H9 (cell line): ENCODE measurements at regions not wholly inside any gene's neighbourhood (a gene's known extent, or its start where the extent isn't known, plus 50 kb on each side); places are given as distances from the start of the nearest gene placed in this dataset.
"Not testable (repeated sequence)": the region's sequence is repeated elsewhere in the genome, so short reads cannot be mapped to it uniquely, and the experiment has no call there.

Experiments used
- DNase-seq: peaks from one replicate; pipeline ENCODE4 v3.0.0-alpha.2; 2017
- H2AFZ ChIP-seq: one replicate; pipeline ENCODE4 v1.6.1; 2013; ENCODE audit warnings: mild to moderate bottlenecking, low read length, control low read depth, moderate library complexity
- H2AK5ac ChIP-seq: 2 replicates; pipeline ENCODE4 v1.6.1; 2013; ENCODE audit warnings: low read length, control low read depth, mixed read lengths; ENCODE audit not compliant: insufficient read length
- H2BK120ac ChIP-seq: one replicate; pipeline ENCODE4 v1.6.1; 2013; ENCODE audit warnings: low read depth, mild to moderate bottlenecking, low read length, control low read depth, inconsistent platforms; ENCODE audit not compliant: poor library complexity, severe bottlenecking
- H2BK12ac ChIP-seq: 2 replicates; pipeline ENCODE4 v1.6.1; 2013; ENCODE audit warnings: low read length, control low read depth, mixed read lengths, low read depth; ENCODE audit not compliant: insufficient read length
- H2BK15ac ChIP-seq: 2 replicates; pipeline ENCODE4 v1.6.1; 2013; ENCODE audit warnings: low read depth, low read length, control low read depth
- H2BK20ac ChIP-seq: one replicate; pipeline ENCODE4 v1.6.1; 2013; ENCODE audit warnings: low read depth, mild to moderate bottlenecking, low read length, control low read depth, inconsistent platforms; ENCODE audit not compliant: poor library complexity, severe bottlenecking
- H2BK5ac ChIP-seq: 2 replicates; pipeline ENCODE4 v1.6.1; 2013; ENCODE audit warnings: low read length, control low read depth, mixed read lengths; ENCODE audit not compliant: insufficient read length
- H3K14ac ChIP-seq: 2 replicates; pipeline ENCODE4 v1.6.1; 2013; ENCODE audit warnings: low read length, control low read depth; ENCODE audit not compliant: insufficient read depth
- H3K18ac ChIP-seq: 2 replicates; pipeline ENCODE4 v1.6.1; 2013; ENCODE audit warnings: low read depth, mild to moderate bottlenecking, mixed read lengths, low read length, control low read depth; ENCODE audit not compliant: insufficient read length
- H3K23ac ChIP-seq: 2 replicates; pipeline ENCODE4 v1.6.1; 2013; ENCODE audit warnings: low read length, control low read depth, mixed read lengths, low read depth; ENCODE audit not compliant: insufficient read length
- H3K23me2 ChIP-seq: 2 replicates; pipeline ENCODE4 v1.6.1; 2013; ENCODE audit warnings: low read depth, mild to moderate bottlenecking, mixed read lengths, low read length, control low read depth; ENCODE audit not compliant: insufficient read length, poor library complexity, severe bottlenecking
- H3K27ac ChIP-seq: 2 replicates; pipeline ENCODE4 v1.5.1; 2013; ENCODE audit warnings: low read length, control low read depth, mixed read lengths, low read depth; ENCODE audit not compliant: insufficient read length
- H3K27me3 ChIP-seq: 2 replicates; pipeline ENCODE4 v1.6.1; 2013; ENCODE audit warnings: low read length, control low read depth, inconsistent platforms; ENCODE audit not compliant: insufficient read depth
- H3K4ac ChIP-seq: 2 replicates; pipeline ENCODE4 v1.6.1; 2013; ENCODE audit warnings: low read depth, mild to moderate bottlenecking, control low read depth, inconsistent platforms, low read length, moderate library complexity
- H3K4me1 ChIP-seq: 2 replicates; pipeline ENCODE4 v1.6.1; 2013; ENCODE audit warnings: low read length, control low read depth, inconsistent platforms; ENCODE audit not compliant: insufficient read depth
- H3K4me2 ChIP-seq: 2 replicates; pipeline ENCODE4 v1.6.1; 2013; ENCODE audit warnings: low read length, control low read depth, mixed read lengths; ENCODE audit not compliant: insufficient read length, insufficient read depth
- H3K56ac ChIP-seq: 2 replicates; pipeline ENCODE4 v1.6.1; 2013; ENCODE audit warnings: low read depth, mild to moderate bottlenecking, mixed read lengths, low read length, control low read depth; ENCODE audit not compliant: insufficient read length
- H3K79me1 ChIP-seq: 2 replicates; pipeline ENCODE4 v1.6.1; 2013; ENCODE audit warnings: low read depth, mild to moderate bottlenecking, moderate library complexity, low read length, control low read depth, inconsistent platforms; ENCODE audit not compliant: insufficient read depth, poor library complexity, severe bottlenecking
- H3K79me2 ChIP-seq: 2 replicates; pipeline ENCODE4 v1.6.1; 2013; ENCODE audit warnings: low read length, control low read depth, inconsistent platforms; ENCODE audit not compliant: insufficient read depth
- H3K9ac ChIP-seq: 2 replicates; pipeline ENCODE4 v1.6.1; 2013; ENCODE audit warnings: low read length, control low read depth, mixed read lengths; ENCODE audit not compliant: insufficient read length; ENCODE audit errors: extremely low read depth
- H3K9me3 ChIP-seq: one replicate; pipeline ENCODE4 v1.6.1; 2013; ENCODE audit warnings: low read depth, low read length, inconsistent platforms; ENCODE audit not compliant: control insufficient read depth
- H3T11ph ChIP-seq: one replicate; pipeline ENCODE4 v1.6.1; 2013; ENCODE audit warnings: mild to moderate bottlenecking, low read length, control low read depth, inconsistent platforms
- H4K20me1 ChIP-seq: one replicate; pipeline ENCODE4 v1.6.1; 2013; ENCODE audit not compliant: control insufficient read depth, insufficient read length, insufficient read depth
- H4K5ac ChIP-seq: 2 replicates; pipeline ENCODE4 v1.6.1; 2013; ENCODE audit warnings: low read depth, mild to moderate bottlenecking, mixed read lengths, low read length, control low read depth; ENCODE audit not compliant: insufficient read length
- H4K8ac ChIP-seq: replicated peaks from 2 replicates; pipeline ENCODE4 v1.6.1; 2013; ENCODE audit warnings: low read length, control low read depth, mixed read lengths, low read depth; ENCODE audit not compliant: insufficient read length
- H4K91ac ChIP-seq: 2 replicates; pipeline ENCODE4 v1.6.1; 2013; ENCODE audit warnings: low read depth, mild to moderate bottlenecking, moderate library complexity, mixed read lengths, low read length, control low read depth; ENCODE audit not compliant: insufficient read length
- H3K27ac Mint-ChIP-seq, 3 experiments: 2 replicates in 2 of 3; 3 replicates in 1 of 3; pipeline ENCODE4 v1.8.0; 2020 to 2021; ENCODE audit warnings: mixed read lengths in 3 of 3, mild to moderate bottlenecking in 1 of 3, moderate library complexity in 1 of 3
- H3K27me3 Mint-ChIP-seq: 2 replicates; pipeline ENCODE4 v1.8.0; 2021; ENCODE audit warnings: low read depth, mild to moderate bottlenecking, moderate library complexity, mixed read lengths
- H3K36me3 Mint-ChIP-seq, 3 experiments: 2 replicates in 2 of 3; 3 replicates in 1 of 3; pipeline ENCODE4 v1.8.0; 2020 to 2021; ENCODE audit warnings: low read depth in 3 of 3, mixed read lengths in 3 of 3; ENCODE audit not compliant: insufficient read depth in 1 of 3
- H3K4me1 Mint-ChIP-seq, 2 experiments: 2 replicates each; pipeline ENCODE4 v1.8.0; 2020; ENCODE audit warnings: mixed read lengths in 2 of 2
- H3K4me3 Mint-ChIP-seq, 2 experiments: 2 replicates in 1 of 2; 3 replicates in 1 of 2; pipeline ENCODE4 v1.8.0; 2020 to 2021; ENCODE audit warnings: mild to moderate bottlenecking in 2 of 2, mixed read lengths in 2 of 2, moderate library complexity in 1 of 2
- H3K9me3 Mint-ChIP-seq, 2 experiments: 2 replicates in 1 of 2; 3 replicates in 1 of 2; pipeline ENCODE4 v1.8.0; 2020; ENCODE audit warnings: mild to moderate bottlenecking in 2 of 2, mixed read lengths in 2 of 2, moderate library complexity in 1 of 2
- CTCF ChIP-seq: fragments of 200-600 bp; sonication (generic); conservative IDR thresholded peaks from 3 replicates; pipeline ENCODE4 v1.8.0; 2021; ENCODE audit warnings: antibody characterized with exemption, mild to moderate bottlenecking
- WGBS: extraction: QIAGEN DNeasy Blood & Tissue Kit; methylation state at CpG from one replicate; pipeline ENCODE4 v1.1.7; 2013; ENCODE audit warnings: missing lambda C conversion rate, low lambda C conversion rate, mixed read lengths; ENCODE audit not compliant: insufficient read length; ENCODE audit errors: extremely low coverage; 5-methylcytosine and 5-hydroxymethylcytosine counted together

GRCh38 chr9:20236676-20237075, 385.6 kb downstream of the MLLT3 start:
- WGBS: no CpG with 5 or more reads among the region's 4 CpGs

GRCh38 chr9:20235206-20235605, 387.1 kb downstream of the MLLT3 start:
- not testable (repeated sequence) for H3K14ac ChIP-seq, H3K27me3 Mint-ChIP-seq, H4K8ac ChIP-seq, H3K4me1 ChIP-seq, H3K79me2 ChIP-seq, H3K56ac ChIP-seq, H3K4ac ChIP-seq, H3K23ac ChIP-seq, H4K5ac ChIP-seq, H2BK120ac ChIP-seq, H2BK20ac ChIP-seq, H2AK5ac ChIP-seq, H3K9me3 ChIP-seq, H3K18ac ChIP-seq, H2BK12ac ChIP-seq, H3K9ac ChIP-seq, H3K27ac ChIP-seq, H3K27me3 ChIP-seq, H3T11ph ChIP-seq, H4K91ac ChIP-seq, DNase-seq, H3K27ac Mint-ChIP-seq, H3K79me1 ChIP-seq, H3K4me2 ChIP-seq, H3K23me2 ChIP-seq, H4K20me1 ChIP-seq, H2AFZ ChIP-seq, H3K4me3 Mint-ChIP-seq, H2BK15ac ChIP-seq, H3K4me1 Mint-ChIP-seq, H2BK5ac ChIP-seq
- WGBS: no CpG with 5 or more reads among the region's 11 CpGs
- H3K36me3 Mint-ChIP-seq: peaks cover 18 to 30% (median 20%) of the 10 kb centered on the region in 3 experiments
- H3K9me3 Mint-ChIP-seq: peaks cover 31 to 39% of the 10 kb centered on the region in 2 experiments

More at GRCh38 chr9:20236676-20237075, 385.6 kb downstream of the MLLT3 start:
- H2BK20ac ChIP-seq: no peak overlapping the region
- peaks cover 5% of the 10 kb centered on the region for H3K9me3 ChIP-seq
- Mint-ChIP-seq H3K27ac (no peak overlapping the region), H3K27me3 (no peaks in the 10 kb centered on the region; the same call in none of the 2 replicates), H3K9me3 (peaks cover 31 to 36% of the 10 kb centered on the region in 2 experiments), H3K36me3 (peaks cover 16 to 30% (median 20%) of the 10 kb centered on the region in 3 experiments), H3K4me3 (no peak overlapping the region), H3K4me1 (peaks cover 6 to 8% of the 10 kb centered on the region in 2 experiments)
- H3K9ac ChIP-seq: no peak overlapping the region
- H3K79me1 ChIP-seq: no peaks in the 10 kb centered on the region
- no peak overlapping the region for H4K8ac ChIP-seq
- no peak for DNase-seq
- no peak overlapping the region for H3K23ac ChIP-seq
- no peak overlapping the region for H2BK5ac ChIP-seq
- no peak overlapping the region for H3K14ac ChIP-seq
- H3K27me3 ChIP-seq: no peaks in the 10 kb centered on the region
- no peak overlapping the region for H2BK12ac ChIP-seq
- H3K27ac ChIP-seq: no peak overlapping the region
- TF ChIP-seq CTCF: no peak
- no peak overlapping the region for H3K4me2 ChIP-seq
- H3K56ac ChIP-seq: no peak overlapping the region
- no peaks in the 10 kb centered on the region for H4K20me1 ChIP-seq
- H4K91ac ChIP-seq: no peak overlapping the region
- H3K23me2 ChIP-seq: no peaks in the 10 kb centered on the region
- no peak overlapping the region for H3K18ac ChIP-seq
- no peak overlapping the region for H3K4ac ChIP-seq
- H2AK5ac ChIP-seq: no peak overlapping the region
- H2BK15ac ChIP-seq: no peak overlapping the region
- H4K5ac ChIP-seq: no peak overlapping the region
- no peak overlapping the region for H2AFZ ChIP-seq
- no peaks in the 10 kb centered on the region for H3K79me2 ChIP-seq
- no peak overlapping the region for H2BK120ac ChIP-seq
- H3K4me1 ChIP-seq: no peaks in the 10 kb centered on the region
- no peak overlapping the region for H3T11ph ChIP-seq
